ENCODE measurements at regions not wholly inside any gene's neighbourhood (a gene's known extent, or its start where the extent isn't known, plus 50 kb on each side); places are given as distances from the start of the nearest gene placed in this dataset.
"Not testable (repeated sequence)": the region's sequence is repeated elsewhere in the genome, so short reads cannot be mapped to it uniquely, and the experiment has no call there.

DNA sequence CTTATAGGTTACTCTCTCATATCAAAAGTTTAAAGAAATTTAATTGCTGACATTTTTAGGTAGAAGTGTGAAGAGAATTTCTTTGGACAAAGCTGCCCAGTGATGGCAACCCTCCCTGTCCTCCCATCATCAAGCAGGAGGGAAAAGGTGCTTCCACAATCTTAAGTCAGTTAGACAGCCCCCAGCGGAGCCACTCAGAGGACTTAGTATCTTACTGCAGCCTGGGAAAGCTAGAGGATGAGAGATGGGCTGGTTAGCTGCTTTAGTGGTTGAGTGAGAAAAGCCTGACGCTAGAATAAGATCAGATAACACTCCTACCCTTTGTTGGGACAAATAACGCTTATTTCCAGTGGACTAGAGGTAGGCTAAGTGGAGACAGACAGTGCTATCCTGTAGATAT lies 227.1 kb downstream of the RFPL4B start:
- in situ Hi-C loops (cut with HindIII; ENCODE audit: low sequenced_read_pairs) = no loop called here

GRCh38 chr6:112575309-112575834 lies 228.2 kb downstream of the RFPL4B start:
- in situ Hi-C loops (cut with HindIII; ENCODE audit: low sequenced_read_pairs) = no loop called here

DNA sequence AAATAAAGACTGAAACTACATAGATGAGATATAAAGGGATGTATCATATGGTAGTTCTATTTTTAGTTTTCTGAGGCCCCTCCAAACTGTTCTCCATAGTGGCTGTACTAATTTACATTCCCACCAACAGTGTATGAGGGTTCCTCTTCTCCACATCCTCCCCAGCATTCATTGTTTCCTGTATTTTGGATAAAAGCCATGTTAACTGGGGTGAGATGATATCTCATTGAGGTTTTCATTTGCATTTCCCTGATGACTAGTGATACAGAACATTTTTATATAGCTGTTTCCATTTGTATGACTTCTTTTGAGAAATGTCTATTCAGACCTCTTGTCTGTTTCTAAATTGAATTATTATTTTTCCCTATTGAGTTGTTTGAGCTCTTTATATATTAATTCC lies 229.3 kb downstream of the RFPL4B start:
- in situ Hi-C loops (cut with HindIII; ENCODE audit: low sequenced_read_pairs) = no loop called here

DNA sequence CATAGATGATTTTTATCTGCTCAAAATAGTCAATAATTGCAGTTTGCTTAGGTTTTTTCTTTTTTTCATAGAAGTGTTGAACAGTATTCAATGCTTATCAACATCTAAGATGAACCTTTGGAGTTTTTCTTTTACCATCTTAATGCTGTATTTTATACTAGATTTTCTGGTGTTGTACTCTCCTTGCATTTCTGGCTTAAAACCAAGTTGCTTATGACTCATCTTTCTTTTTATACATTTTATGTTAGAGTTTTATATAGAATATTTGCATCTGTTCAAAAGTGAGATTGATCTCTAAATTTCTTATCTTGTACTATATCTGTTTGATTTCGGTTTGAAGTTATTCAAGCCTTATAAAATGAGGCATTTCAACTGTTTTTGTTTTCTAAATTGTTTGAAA lies 232.5 kb downstream of the RFPL4B start:
- in situ Hi-C loops (cut with HindIII; ENCODE audit: low sequenced_read_pairs) = no loop called here

- in situ Hi-C loops (cut with HindIII; ENCODE audit: low sequenced_read_pairs) = no loop called here
Observed at GRCh38 chr6:112581015-112581414, 233.9 kb downstream of the RFPL4B start.

GRCh38 chr6:112590326-112590725 lies 243.2 kb downstream of the RFPL4B start:
- in situ Hi-C loops (cut with HindIII; ENCODE audit: low sequenced_read_pairs) = no loop called here

DNA sequence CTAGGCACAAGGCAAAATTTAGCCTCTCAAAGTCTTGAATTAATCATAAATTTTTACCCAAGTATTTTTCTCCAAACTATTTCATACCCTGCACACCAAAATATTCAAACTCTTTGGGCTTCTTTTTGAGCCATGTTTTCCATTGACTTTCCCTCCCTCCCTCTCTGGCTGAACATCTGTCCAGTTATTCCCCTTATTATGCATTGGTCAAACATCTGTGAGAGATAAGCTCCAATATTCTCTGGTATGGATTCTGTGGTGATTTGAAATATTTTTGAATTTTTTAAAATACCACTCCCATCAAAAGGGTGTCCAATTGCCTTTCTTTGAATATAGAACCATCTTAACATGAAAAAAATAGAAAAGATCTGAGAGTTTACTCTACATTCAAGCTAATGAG lies 244.2 kb downstream of the RFPL4B start:
- in situ Hi-C loops (cut with HindIII; ENCODE audit: low sequenced_read_pairs) = no loop called here

- in situ Hi-C loops (cut with HindIII; ENCODE audit: low sequenced_read_pairs) = no loop called here
Observed at GRCh38 chr6:112592159-112592558, 245.0 kb downstream of the RFPL4B start.

DNA sequence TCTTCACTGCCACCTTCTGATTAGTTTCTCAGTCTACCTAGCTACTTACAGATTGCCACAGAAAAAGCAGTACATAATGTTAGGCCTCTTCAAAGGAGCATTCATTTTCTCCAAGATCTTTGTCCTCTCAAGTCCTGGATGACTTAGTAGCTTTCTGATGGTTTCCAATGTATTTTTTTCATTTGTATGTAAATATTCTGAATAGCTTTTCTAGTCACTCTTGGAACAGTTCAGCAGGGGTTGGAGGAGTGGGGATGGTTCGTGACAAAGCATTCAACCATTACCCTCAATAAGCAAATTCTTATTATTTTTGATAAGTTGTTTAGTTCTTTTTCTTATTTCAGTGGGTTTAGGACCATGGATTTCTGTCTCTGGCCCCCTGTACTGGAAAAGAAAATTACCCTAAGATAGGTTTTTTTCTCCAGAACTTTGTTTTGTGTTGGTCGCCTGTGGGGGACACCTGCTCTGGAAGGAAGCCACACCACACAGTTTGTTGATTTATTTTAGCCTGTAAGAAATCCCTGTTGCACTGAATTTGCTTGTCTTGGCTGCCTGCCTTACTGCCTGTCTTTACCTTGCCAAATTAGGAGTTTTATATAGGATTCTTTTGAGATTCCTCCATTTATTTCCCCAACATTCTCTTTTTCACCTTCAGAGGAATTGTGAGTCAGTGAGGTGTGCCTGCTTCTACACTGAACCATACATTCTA lies 247.9 kb downstream of the RFPL4B start:
- in situ Hi-C loops (cut with HindIII; ENCODE audit: low sequenced_read_pairs) = no loop called here

GRCh38 chr6:112595841-112596240 lies 248.7 kb downstream of the RFPL4B start:
- in situ Hi-C loops (cut with HindIII; ENCODE audit: low sequenced_read_pairs) = no loop called here

GRCh38 chr6:112597176-112597575 lies 250.0 kb downstream of the RFPL4B start:
- in situ Hi-C loops (cut with HindIII; ENCODE audit: low sequenced_read_pairs) = no loop called here

GRCh38 chr6:112600168-112600567 lies 253.0 kb downstream of the RFPL4B start:
- in situ Hi-C loops (cut with HindIII; ENCODE audit: low sequenced_read_pairs) = no loop called here

GRCh38 chr6:112603726-112604125 lies 256.6 kb downstream of the RFPL4B start:
- in situ Hi-C loops (cut with HindIII; ENCODE audit: low sequenced_read_pairs) = no loop called here

GRCh38 chr6:112606656-112607435 lies 259.7 kb downstream of the RFPL4B start:
- in situ Hi-C loops (cut with HindIII; ENCODE audit: low sequenced_read_pairs) = no loop called here

DNA sequence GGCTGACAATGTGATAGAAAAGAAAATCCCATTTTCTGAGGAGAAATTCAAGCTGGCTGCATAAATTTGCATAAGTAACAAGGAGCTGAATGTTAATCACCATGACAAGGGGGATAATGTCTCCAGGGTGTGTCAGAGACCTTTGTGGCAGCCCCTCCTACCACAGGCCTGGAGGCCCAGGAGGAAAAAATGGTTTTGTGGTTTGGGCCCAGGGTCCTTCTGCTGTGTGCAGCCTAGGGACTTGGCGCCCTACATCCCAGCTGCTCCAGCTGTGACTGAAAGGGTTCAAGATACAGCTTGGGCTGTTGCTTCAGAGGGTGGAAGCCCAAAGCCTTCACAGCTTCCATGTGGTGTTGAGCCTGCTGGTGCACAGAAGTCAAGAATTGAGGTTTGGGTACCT lies 261.8 kb downstream of the RFPL4B start:
- in situ Hi-C loops (cut with HindIII; ENCODE audit: low sequenced_read_pairs) = not testable (repeated sequence)

- in situ Hi-C loops (cut with HindIII; ENCODE audit: low sequenced_read_pairs) = no loop called here
Observed at GRCh38 chr6:112613410-112613809, 266.3 kb downstream of the RFPL4B start.

- in situ Hi-C loops (cut with HindIII; ENCODE audit: low sequenced_read_pairs) = no loop called here
Observed at GRCh38 chr6:112618849-112619248, 271.7 kb downstream of the RFPL4B start.

DNA sequence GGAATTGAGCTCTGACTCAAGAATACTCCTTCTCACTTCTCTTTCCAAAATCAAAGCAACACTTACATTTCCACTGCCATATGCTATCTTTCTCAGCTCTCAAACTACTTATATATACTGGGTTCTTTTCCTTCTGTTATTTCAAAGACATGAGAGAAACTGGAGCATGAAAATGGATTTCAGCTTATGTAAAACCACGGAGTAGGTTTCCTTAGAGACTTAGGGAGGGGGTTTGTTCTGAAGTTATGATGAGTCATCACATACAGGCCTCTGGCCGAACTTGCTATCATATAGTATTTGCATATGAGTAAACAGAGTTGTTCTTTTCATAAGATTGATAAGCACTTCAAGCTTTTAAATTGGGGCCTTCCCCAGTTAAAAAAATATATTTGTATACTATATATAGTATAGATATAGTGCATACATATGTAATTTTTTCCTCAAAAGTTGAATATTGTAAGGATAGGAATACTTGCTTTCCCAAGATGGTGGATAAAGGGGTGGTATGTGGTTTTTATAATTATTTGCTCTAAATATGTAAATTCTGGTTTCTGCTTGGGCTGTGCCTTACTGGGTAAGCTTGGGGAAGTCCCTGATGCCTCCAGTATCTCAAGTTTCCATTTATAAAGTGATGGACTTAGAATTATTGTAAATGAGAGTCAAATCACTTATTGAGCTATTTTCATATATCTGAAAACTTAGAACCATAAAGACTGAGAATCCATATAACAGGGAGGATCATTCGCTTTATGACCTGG lies 273.9 kb downstream of the RFPL4B start:
- in situ Hi-C loops (cut with HindIII; ENCODE audit: low sequenced_read_pairs) = loop anchor here (5.0 kb wide), 1 partner anchor 34 kb away; no protein-coding TSS in a partner anchor

- in situ Hi-C loops (cut with HindIII; ENCODE audit: low sequenced_read_pairs) = loop anchor here (5.0 kb wide), 1 partner anchor 35 kb away; no protein-coding TSS in a partner anchor
Observed at GRCh38 chr6:112622036-112622435, 274.9 kb downstream of the RFPL4B start.

- in situ Hi-C loops (cut with HindIII; ENCODE audit: low sequenced_read_pairs) = no loop called here
Observed at GRCh38 chr6:112626468-112627082, 279.4 kb downstream of the RFPL4B start.

- in situ Hi-C loops (cut with HindIII; ENCODE audit: low sequenced_read_pairs) = no loop called here
Observed at GRCh38 chr6:112634376-112634775, 287.2 kb downstream of the RFPL4B start.

Measured in endothelial cell of hepatic sinusoid (primary cell).